ENCODE measurements at regions not wholly inside any gene's neighbourhood (a gene's known extent, or its start where the extent isn't known, plus 50 kb on each side); places are given as distances from the start of the nearest gene placed in this dataset.

GRCh38 chr9:24342457-24342856 lies 203.2 kb downstream of the IZUMO3 start:
- no peaks in the 10 kb centered on the region for H3K36me3 ChIP-seq (ENCODE audit: low read depth)
- no peaks in the 10 kb centered on the region for H3F3A ChIP-seq (ENCODE audit: insufficient read depth)
- no peak overlapping the region for H2AFZ ChIP-seq
- H3K27me3 ChIP-seq (replicated peaks; ENCODE audit: insufficient read depth), result no peaks in the 10 kb centered on the region
- no peak overlapping the region for H3K4me3 ChIP-seq
- no peak overlapping the region for H3K9ac ChIP-seq
- WGBS, 2 experiments (ENCODE audit: low coverage in 1 of 2, low lambda C conversion rate in 2 of 2, missing lambda C conversion rate in 2 of 2), result 0 to 4% methylated on average over 1 of the region's 1 CpG
- no peaks in the 10 kb centered on the region for H3K79me2 ChIP-seq (ENCODE audit: insufficient read depth)
- in situ Hi-C loops (cut with MboI), result no loop called here
- no peaks in the 10 kb centered on the region for H4K20me1 ChIP-seq (ENCODE audit: insufficient read depth)
- H3K4me2 ChIP-seq (ENCODE audit: unreplicated experiment), result no peak overlapping the region
- no peaks in the 10 kb centered on the region for H3K4me1 ChIP-seq (ENCODE audit: insufficient read depth)
- TF ChIP-seq EZH2phosphoT487 (IDR thresholded peaks at IDR 0.05; ENCODE audit: insufficient read depth, low read depth), result no peak
- no peak for TF ChIP-seq EZH2 (IDR thresholded peaks at IDR 0.05; ENCODE audit: insufficient read depth, poor library complexity, severe bottlenecking)
- no peak overlapping the region for H3K27ac ChIP-seq
- DNase-seq, result no peak
- no peaks in the 10 kb centered on the region for H3K9me2 ChIP-seq (ENCODE audit: insufficient read depth)
- H3K9me3 ChIP-seq (ENCODE audit: low read depth), result no peaks in the 10 kb centered on the region

GRCh38 chr9:24333629-24334028 lies 212.1 kb downstream of the IZUMO3 start:
- no peak for DNase-seq
- Histone ChIP-seq H2AFZ (no peak overlapping the region), H3K9ac (no peak overlapping the region), H3K36me3 (ENCODE audit: low read depth) (no peaks in the 10 kb centered on the region), H3K9me2 (ENCODE audit: insufficient read depth) (no peaks in the 10 kb centered on the region), H3K79me2 (ENCODE audit: insufficient read depth) (no peaks in the 10 kb centered on the region), H3K4me3 (no peak overlapping the region), H3K27ac (no peak overlapping the region), H3F3A (ENCODE audit: insufficient read depth) (no peaks in the 10 kb centered on the region), H3K27me3 (replicated peaks; ENCODE audit: insufficient read depth) (no peaks in the 10 kb centered on the region), H3K4me1 (ENCODE audit: insufficient read depth) (no peaks in the 10 kb centered on the region), H3K4me2 (ENCODE audit: unreplicated experiment) (no peak overlapping the region), H4K20me1 (ENCODE audit: insufficient read depth) (no peaks in the 10 kb centered on the region), H3K9me3 (ENCODE audit: low read depth) (no peaks in the 10 kb centered on the region)
- in situ Hi-C loops (cut with MboI), result no loop called here
- TF ChIP-seq EZH2phosphoT487 (IDR thresholded peaks at IDR 0.05; ENCODE audit: insufficient read depth, low read depth) (no peak), EZH2 (IDR thresholded peaks at IDR 0.05; ENCODE audit: insufficient read depth, poor library complexity, severe bottlenecking) (no peak)
- WGBS, 2 experiments (ENCODE audit: low coverage in 1 of 2, low lambda C conversion rate in 2 of 2, missing lambda C conversion rate in 2 of 2), result 0 to 6% methylated on average over 2 of the region's 2 CpGs

GRCh38 chr9:24298912-24299311 lies 246.8 kb downstream of the IZUMO3 start:
- H3K79me2 ChIP-seq (ENCODE audit: insufficient read depth), result no peaks in the 10 kb centered on the region
- no peaks in the 10 kb centered on the region for H3K36me3 ChIP-seq (ENCODE audit: low read depth)
- no peaks in the 10 kb centered on the region for H3K27me3 ChIP-seq (replicated peaks; ENCODE audit: insufficient read depth)
- no peaks in the 10 kb centered on the region for H3K9me3 ChIP-seq (ENCODE audit: low read depth)
- DNase-seq, result no peak
- H3K4me3 ChIP-seq, result no peak overlapping the region
- 17 to 24% methylated on average over 4 of the region's 4 CpGs for WGBS, 2 experiments (ENCODE audit: low coverage in 1 of 2, low lambda C conversion rate in 2 of 2, missing lambda C conversion rate in 2 of 2)
- no peaks in the 10 kb centered on the region for H3K4me1 ChIP-seq (ENCODE audit: insufficient read depth)
- no peak overlapping the region for H2AFZ ChIP-seq
- no peaks in the 10 kb centered on the region for H3F3A ChIP-seq (ENCODE audit: insufficient read depth)
- H4K20me1 ChIP-seq (ENCODE audit: insufficient read depth), result no peaks in the 10 kb centered on the region
- H3K4me2 ChIP-seq (ENCODE audit: unreplicated experiment), result no peak overlapping the region
- TF ChIP-seq EZH2 (IDR thresholded peaks at IDR 0.05; ENCODE audit: insufficient read depth, poor library complexity, severe bottlenecking), result no peak
- TF ChIP-seq EZH2phosphoT487 (IDR thresholded peaks at IDR 0.05; ENCODE audit: insufficient read depth, low read depth), result no peak
- in situ Hi-C loops (cut with MboI), result no loop called here
- H3K9me2 ChIP-seq (ENCODE audit: insufficient read depth), result no peaks in the 10 kb centered on the region
- no peak overlapping the region for H3K27ac ChIP-seq
- no peak overlapping the region for H3K9ac ChIP-seq

GRCh38 chr9:24297931-24298330 lies 247.8 kb downstream of the IZUMO3 start:
- in situ Hi-C loops (cut with MboI), result no loop called here
- H3K27me3 ChIP-seq (replicated peaks; ENCODE audit: insufficient read depth), result no peaks in the 10 kb centered on the region
- no peaks in the 10 kb centered on the region for H3F3A ChIP-seq (ENCODE audit: insufficient read depth)
- no peaks in the 10 kb centered on the region for H3K9me3 ChIP-seq (ENCODE audit: low read depth)
- no peaks in the 10 kb centered on the region for H3K9me2 ChIP-seq (ENCODE audit: insufficient read depth)
- no peaks in the 10 kb centered on the region for H3K4me1 ChIP-seq (ENCODE audit: insufficient read depth)
- H3K27ac ChIP-seq, result no peak overlapping the region
- H3K4me2 ChIP-seq (ENCODE audit: unreplicated experiment), result no peak overlapping the region
- no peaks in the 10 kb centered on the region for H4K20me1 ChIP-seq (ENCODE audit: insufficient read depth)
- H3K79me2 ChIP-seq (ENCODE audit: insufficient read depth), result no peaks in the 10 kb centered on the region
- no peak overlapping the region for H2AFZ ChIP-seq
- DNase-seq, result no peak
- no peaks in the 10 kb centered on the region for H3K36me3 ChIP-seq (ENCODE audit: low read depth)
- TF ChIP-seq EZH2 (IDR thresholded peaks at IDR 0.05; ENCODE audit: insufficient read depth, poor library complexity, severe bottlenecking) (no peak), EZH2phosphoT487 (IDR thresholded peaks at IDR 0.05; ENCODE audit: insufficient read depth, low read depth) (no peak)
- whole genome bisulfite sequencing, 2 experiments (ENCODE audit: low coverage in 1 of 2, low lambda C conversion rate in 2 of 2, missing lambda C conversion rate in 2 of 2), result 38 to 50% methylated on average over 2 of the region's 2 CpGs
- H3K9ac ChIP-seq, result no peak overlapping the region
- no peak overlapping the region for H3K4me3 ChIP-seq

GRCh38 chr9:24296124-24296523 lies 249.6 kb downstream of the IZUMO3 start:
- Histone ChIP-seq H3K9ac (no peak overlapping the region), H3K9me3 (ENCODE audit: low read depth) (no peaks in the 10 kb centered on the region), H2AFZ (no peak overlapping the region), H3K27me3 (replicated peaks; ENCODE audit: insufficient read depth) (no peaks in the 10 kb centered on the region), H4K20me1 (ENCODE audit: insufficient read depth) (no peaks in the 10 kb centered on the region), H3K27ac (no peak overlapping the region), H3K4me1 (ENCODE audit: insufficient read depth) (no peaks in the 10 kb centered on the region), H3K79me2 (ENCODE audit: insufficient read depth) (no peaks in the 10 kb centered on the region), H3K9me2 (ENCODE audit: insufficient read depth) (no peaks in the 10 kb centered on the region), H3K4me3 (no peak overlapping the region), H3K36me3 (ENCODE audit: low read depth) (no peaks in the 10 kb centered on the region), H3F3A (ENCODE audit: insufficient read depth) (no peaks in the 10 kb centered on the region), H3K4me2 (ENCODE audit: unreplicated experiment) (no peak overlapping the region)
- in situ Hi-C loops (cut with MboI), result no loop called here
- TF ChIP-seq EZH2 (IDR thresholded peaks at IDR 0.05; ENCODE audit: insufficient read depth, poor library complexity, severe bottlenecking), result no peak
- no peak for TF ChIP-seq EZH2phosphoT487 (IDR thresholded peaks at IDR 0.05; ENCODE audit: insufficient read depth, low read depth)
- 8 to 20% methylated on average over 1 of the region's 1 CpG for WGBS, 2 experiments (ENCODE audit: low coverage in 1 of 2, low lambda C conversion rate in 2 of 2, missing lambda C conversion rate in 2 of 2)
- DNase-seq, result no peak
